IPS DF 6.9 (cell line): ENCODE measurements at regions not wholly inside any gene's neighbourhood (a gene's known extent, or its start where the extent isn't known, plus 50 kb on each side); places are given as distances from the start of the nearest gene placed in this dataset.

Experiments
- DNase-seq: peaks from one replicate; pipeline ENCODE4 v3.0.0-alpha.2; 2013; ENCODE audit warnings: low read depth, low spot score
- H3K27ac ChIP-seq: one replicate; pipeline ENCODE4 v1.5.1; 2013; ENCODE audit warnings: low read length, control low read depth
- H3K27me3 ChIP-seq: 2 replicates; pipeline ENCODE4 v1.6.1; 2013; ENCODE audit warnings: mild to moderate bottlenecking, low read length; ENCODE audit not compliant: control insufficient read depth, insufficient read depth
- H3K36me3 ChIP-seq: 2 replicates; pipeline ENCODE4 v1.6.1; 2013; ENCODE audit warnings: low read length; ENCODE audit not compliant: control insufficient read depth, insufficient read depth
- H3K4me1 ChIP-seq: 2 replicates; pipeline ENCODE4 v1.6.1; 2013; ENCODE audit warnings: low read length; ENCODE audit not compliant: control insufficient read depth, insufficient read depth
- H3K4me3 ChIP-seq: 2 replicates; pipeline ENCODE4 v1.5.1; 2013; ENCODE audit warnings: mild to moderate bottlenecking, low read length
- H3K9me3 ChIP-seq: 2 replicates; pipeline ENCODE4 v1.6.1; 2013; ENCODE audit warnings: low read length, inconsistent platforms; ENCODE audit not compliant: control insufficient read depth, insufficient read depth
- WGBS: extraction: QIAGEN DNeasy Blood & Tissue Kit; methylation state at CpG from one replicate; pipeline ENCODE4 v1.1.7; 2013; ENCODE audit warnings: mixed read lengths, missing lambda C conversion rate; ENCODE audit not compliant: insufficient read length, insufficient coverage; 5-methylcytosine and 5-hydroxymethylcytosine counted together

GRCh38 chr16:48810436-48810802 lies 200.4 kb upstream of the N4BP1 start:
- no peaks in the 10 kb centered on the region for H3K9me3 ChIP-seq
- H3K4me3 ChIP-seq: peak overlapping the region; percentile 43; the same call in 1 of the 2 replicates
- no peaks in the 10 kb centered on the region for H3K36me3 ChIP-seq
- H3K27me3 ChIP-seq: peaks cover 10% of the 10 kb centered on the region
- H3K27ac ChIP-seq: no peak overlapping the region
- no CpG with 5 or more reads among the region's 29 CpGs for WGBS
- no peaks in the 10 kb centered on the region; the same call in 1 of the 2 replicates for H3K4me1 ChIP-seq
- no peak for DNase-seq

- no peaks in the 10 kb centered on the region for H3K9me3 ChIP-seq
- no peaks in the 10 kb centered on the region; the same call in 1 of the 2 replicates for H3K27me3 ChIP-seq
- no peaks in the 10 kb centered on the region for H3K4me1 ChIP-seq
- H3K27ac ChIP-seq: no peak overlapping the region
- no peak overlapping the region for H3K4me3 ChIP-seq
- no peak for DNase-seq
- H3K36me3 ChIP-seq: no peaks in the 10 kb centered on the region
- no CpG with 5 or more reads among the region's 2 CpGs for WGBS
Observed at GRCh38 chr16:48790151-48790550, 180.2 kb upstream of the N4BP1 start.

GRCh38 chr16:48788475-48788874 lies 178.5 kb upstream of the N4BP1 start:
- Histone ChIP-seq H3K4me3 (no peak overlapping the region), H3K9me3 (no peaks in the 10 kb centered on the region), H3K36me3 (no peaks in the 10 kb centered on the region), H3K4me1 (no peaks in the 10 kb centered on the region), H3K27ac (no peak overlapping the region), H3K27me3 (no peaks in the 10 kb centered on the region; the same call in 1 of the 2 replicates)
- no CpG with 5 or more reads among the region's 3 CpGs for whole genome bisulfite sequencing
- DNase-seq: no peak

GRCh38 chr16:48745541-48745940 lies 135.6 kb upstream of the N4BP1 start:
- Histone ChIP-seq H3K4me3 (no peak overlapping the region), H3K27ac (no peak overlapping the region), H3K9me3 (no peaks in the 10 kb centered on the region), H3K27me3 (no peaks in the 10 kb centered on the region), H3K36me3 (no peaks in the 10 kb centered on the region), H3K4me1 (no peaks in the 10 kb centered on the region)
- DNase-seq: no peak
- WGBS: no CpG with 5 or more reads among the region's 4 CpGs

- Histone ChIP-seq H3K4me3 (no peak overlapping the region), H3K36me3 (no peaks in the 10 kb centered on the region), H3K27ac (no peak overlapping the region), H3K4me1 (peaks cover 1% of the 10 kb centered on the region; the same call in 1 of the 2 replicates), H3K9me3 (no peaks in the 10 kb centered on the region), H3K27me3 (no peaks in the 10 kb centered on the region)
- no CpG with 5 or more reads among the region's 6 CpGs for WGBS
- no peak for DNase-seq
Observed at GRCh38 chr16:48740964-48741363, 131.0 kb upstream of the N4BP1 start.

GRCh38 chr16:48734220-48734619 lies 124.2 kb upstream of the N4BP1 start:
- Histone ChIP-seq H3K27ac (no peak overlapping the region), H3K9me3 (no peaks in the 10 kb centered on the region), H3K36me3 (no peaks in the 10 kb centered on the region), H3K4me1 (peaks cover 1% of the 10 kb centered on the region; the same call in 1 of the 2 replicates), H3K4me3 (no peak overlapping the region), H3K27me3 (no peaks in the 10 kb centered on the region)
- DNase-seq: no peak

- Histone ChIP-seq H3K4me3 (no peak overlapping the region), H3K27me3 (no peaks in the 10 kb centered on the region), H3K27ac (no peak overlapping the region), H3K9me3 (no peaks in the 10 kb centered on the region), H3K4me1 (no peaks in the 10 kb centered on the region), H3K36me3 (no peaks in the 10 kb centered on the region)
- no CpG with 5 or more reads among the region's 1 CpG for WGBS
- DNase-seq: no peak
Observed at GRCh38 chr16:48704710-48705109, 94.7 kb upstream of the N4BP1 start.

- Histone ChIP-seq H3K4me3 (no peak overlapping the region), H3K4me1 (no peaks in the 10 kb centered on the region), H3K9me3 (no peaks in the 10 kb centered on the region), H3K36me3 (no peaks in the 10 kb centered on the region), H3K27me3 (no peaks in the 10 kb centered on the region), H3K27ac (no peak overlapping the region)
- peak; percentile 47 for DNase-seq
- WGBS: no CpG with 5 or more reads among the region's 9 CpGs
Observed at GRCh38 chr16:48687421-48688038, 77.5 kb upstream of the N4BP1 start.

- Histone ChIP-seq H3K4me3 (no peak overlapping the region), H3K36me3 (no peaks in the 10 kb centered on the region), H3K27me3 (no peaks in the 10 kb centered on the region), H3K9me3 (no peaks in the 10 kb centered on the region), H3K27ac (no peak overlapping the region), H3K4me1 (no peaks in the 10 kb centered on the region)
- WGBS: no CpG with 5 or more reads among the region's 2 CpGs
- DNase-seq: no peak
Observed at GRCh38 chr16:48684148-48684547, 74.2 kb upstream of the N4BP1 start.

- H3K9me3 ChIP-seq: no peaks in the 10 kb centered on the region
- no peaks in the 10 kb centered on the region for H3K27me3 ChIP-seq
- no CpG with 5 or more reads among the region's 3 CpGs for WGBS
- DNase-seq: no peak
- H3K4me1 ChIP-seq: no peaks in the 10 kb centered on the region
- no peaks in the 10 kb centered on the region for H3K36me3 ChIP-seq
- no peak overlapping the region for H3K4me3 ChIP-seq
- no peak overlapping the region for H3K27ac ChIP-seq
Observed at GRCh38 chr16:48682971-48683370, 73.0 kb upstream of the N4BP1 start.

GRCh38 chr16:48681520-48681919 lies 71.5 kb upstream of the N4BP1 start:
- Histone ChIP-seq H3K27me3 (no peaks in the 10 kb centered on the region), H3K36me3 (no peaks in the 10 kb centered on the region), H3K9me3 (no peaks in the 10 kb centered on the region), H3K4me1 (no peaks in the 10 kb centered on the region), H3K27ac (no peak overlapping the region), H3K4me3 (no peak overlapping the region)
- no peak for DNase-seq
